MCF 10A (cell line): ENCODE measurements at regions not wholly inside any gene's neighbourhood (a gene's known extent, or its start where the extent isn't known, plus 50 kb on each side); places are given as distances from the start of the nearest gene placed in this dataset.

Experiments
- BruUV-seq: library from RNA; stranded (reverse); fragments of 400-500 nt; replicated peaks from 2 replicates; lab custom pipeline; 2021; lab: Mats Ljungman, UMichigan
- CTCF ChIA-PET: fragments of 300-600 bp; sonication (Branson Sonifier 250); formaldehyde crosslinking; extraction: SDS; loops from one replicate; lab custom pipeline; 2021; ENCODE audit warnings: antibody characterized with exemption, inconsistent platforms; lab: Yijun Ruan, JAX
- POLR2A ChIA-PET: fragments of 300-600, 350-650 bp; sonication (Branson Sonifier 250); formaldehyde crosslinking; extraction: SDS; loops from one replicate; lab custom pipeline; 2020; ENCODE audit warnings: antibody characterized with exemption, inconsistent platforms; lab: Yijun Ruan, JAX
- DNase-seq: peaks from one replicate; pipeline ENCODE4 v3.0.0-alpha.2; 2018; ENCODE audit not compliant: unreplicated experiment
- H3K27ac Mint-ChIP-seq: one replicate; pipeline ENCODE4 v1.8.0; 2022; ENCODE audit warnings: mild to moderate bottlenecking, low read depth, mixed read lengths; ENCODE audit not compliant: unreplicated experiment
- H3K27me3 Mint-ChIP-seq: one replicate; pipeline ENCODE4 v1.8.0; 2022; ENCODE audit warnings: mixed read lengths; ENCODE audit not compliant: insufficient read depth, unreplicated experiment
- H3K36me3 Mint-ChIP-seq: one replicate; pipeline ENCODE4 v1.8.0; 2022; ENCODE audit warnings: mild to moderate bottlenecking, moderate library complexity, mixed read lengths; ENCODE audit not compliant: insufficient read depth, unreplicated experiment
- H3K4me1 Mint-ChIP-seq: one replicate; pipeline ENCODE4 v1.8.0; 2022; ENCODE audit warnings: mixed read lengths; ENCODE audit not compliant: insufficient read depth, unreplicated experiment
- H3K4me3 Mint-ChIP-seq: one replicate; pipeline ENCODE4 v1.8.0; 2022; ENCODE audit warnings: mild to moderate bottlenecking, moderate library complexity, mixed read lengths; ENCODE audit not compliant: unreplicated experiment
- H3K9me3 Mint-ChIP-seq: one replicate; pipeline ENCODE4 v1.8.0; 2022; ENCODE audit warnings: mixed read lengths; ENCODE audit not compliant: unreplicated experiment
- CTCF ChIP-seq: fragments of 200-600 bp; IDR thresholded peaks from one replicate; pipeline ENCODE4 v1.8.0; 2022; ENCODE audit warnings: antibody characterized with exemption, mild to moderate bottlenecking; ENCODE audit not compliant: unreplicated experiment
- intact Hi-C: fragments of 100-400 bp; cut with micrococcal nuclease; formaldehyde crosslinking; loops from 2 replicates; pipeline ENCODE4 v1.14.1; 2022

DNA sequence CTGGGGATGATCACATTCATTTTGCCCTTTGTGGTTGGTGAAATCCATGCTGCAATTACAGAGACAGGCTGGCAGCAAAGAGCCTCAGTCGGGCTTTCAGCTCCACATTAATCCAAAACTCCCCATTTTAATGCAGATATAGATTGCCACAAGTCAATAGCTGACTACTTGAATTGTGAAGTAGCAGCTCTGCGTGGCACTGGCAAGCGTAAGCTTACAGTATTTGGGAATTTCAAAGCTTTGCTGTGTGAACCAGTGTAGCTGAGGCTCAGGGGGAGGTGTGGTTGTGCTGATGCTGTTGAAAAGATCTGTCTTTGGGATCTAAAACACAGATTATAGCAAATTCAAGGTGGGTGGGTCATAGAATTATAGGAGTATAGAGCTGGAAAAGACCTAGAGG, 290.3 kb upstream of the ONECUT1 start:
- H3K4me3 Mint-ChIP-seq, result no peak overlapping the region
- no peak for TF ChIP-seq CTCF
- H3K9me3 Mint-ChIP-seq, result peaks cover 7% of the 10 kb centered on the region
- intact Hi-C loops, result no loop called here
- H3K36me3 Mint-ChIP-seq, result no peaks in the 10 kb centered on the region
- no peaks in the 10 kb centered on the region for H3K27me3 Mint-ChIP-seq
- no peaks in the 10 kb centered on the region for H3K4me1 Mint-ChIP-seq
- no peak for DNase-seq
- H3K27ac Mint-ChIP-seq, result no peak overlapping the region
- CTCF ChIA-PET, result interaction anchor here (0.7 kb wide), 1 partner anchor 309 kb away, joined by 3 read pairs; no protein-coding TSS in a partner anchor
- POLR2A ChIA-PET, result interaction anchor here (1.2 kb wide), 1 partner anchor 8 kb away, joined by 4 read pairs; no protein-coding TSS in a partner anchor
- BruUV-seq, result no TSS peak

DNA sequence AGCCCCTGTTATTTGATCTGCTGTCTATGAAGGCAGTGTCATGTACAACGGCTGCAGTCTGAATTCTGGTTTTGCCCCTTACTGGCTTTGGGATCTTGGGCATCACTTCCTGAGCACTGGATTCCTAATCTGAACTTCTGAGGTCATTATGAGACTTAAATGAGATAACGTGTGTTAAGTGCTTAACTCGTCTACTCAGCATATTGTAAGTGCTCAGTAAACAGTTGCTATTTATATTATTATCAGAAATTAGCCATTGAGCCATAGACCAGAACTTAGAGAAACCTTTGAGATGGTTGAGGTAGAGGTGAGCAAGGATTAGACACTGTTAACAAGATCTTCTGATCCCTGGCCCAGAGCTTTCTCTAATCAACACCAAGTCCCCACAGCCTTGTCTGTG, 284.1 kb upstream of the ONECUT1 start:
- ChIA-PET POLR2A (no interaction called here), CTCF (no interaction called here)
- Mint-ChIP-seq H3K27me3 (no peaks in the 10 kb centered on the region), H3K36me3 (no peaks in the 10 kb centered on the region), H3K27ac (no peak overlapping the region), H3K4me1 (no peaks in the 10 kb centered on the region), H3K4me3 (no peak overlapping the region), H3K9me3 (peaks cover 24% of the 10 kb centered on the region)
- BruUV-seq, result no TSS peak
- no peak for TF ChIP-seq CTCF
- intact Hi-C loops, result no loop called here
- no peak for DNase-seq

- peaks cover 18% of the 10 kb centered on the region for H3K9me3 Mint-ChIP-seq
- H3K4me3 Mint-ChIP-seq, result no peak overlapping the region
- intact Hi-C loops, result no loop called here
- POLR2A ChIA-PET, result interaction anchor here (1.0 kb wide), 1 partner anchor 8 kb away, joined by 4 read pairs; no protein-coding TSS in a partner anchor
- H3K27me3 Mint-ChIP-seq, result peaks cover 3% of the 10 kb centered on the region
- H3K36me3 Mint-ChIP-seq, result no peaks in the 10 kb centered on the region
- no peaks in the 10 kb centered on the region for H3K4me1 Mint-ChIP-seq
- H3K27ac Mint-ChIP-seq, result no peak overlapping the region
- CTCF ChIA-PET, result interaction anchor here (0.6 to 1.4 kb wide), 4 partner anchors 26 to 649 kb away, joined by 3 to 4 read pairs (median 3); no protein-coding TSS in a partner anchor
- peak; percentile 85 for DNase-seq
- BruUV-seq, result no TSS peak
- no peak for TF ChIP-seq CTCF
These were observed 281.9 kb upstream of the ONECUT1 start for GRCh38 chr15:53072077-53072476.

DNA sequence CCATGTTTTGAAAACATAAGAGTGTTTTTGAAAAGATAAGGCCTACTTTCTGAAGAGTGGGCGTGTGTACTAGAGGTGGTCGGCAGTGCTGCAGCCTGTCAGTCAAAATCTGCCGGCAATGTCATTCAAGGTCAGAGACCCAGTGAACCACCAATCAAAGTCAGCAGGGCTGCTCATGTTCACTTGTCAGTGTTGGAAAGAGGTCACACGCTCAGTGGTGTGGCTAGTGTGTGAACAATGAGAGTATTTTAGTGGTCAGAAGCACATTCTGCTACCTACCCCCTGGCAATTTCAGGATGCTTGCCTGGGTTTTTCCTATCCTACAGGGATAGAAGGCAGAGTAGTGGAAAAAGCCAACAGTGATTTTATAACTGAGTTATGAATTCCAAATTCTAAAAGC, 278.5 kb upstream of the ONECUT1 start:
- CTCF ChIA-PET, result no interaction called here
- no peak overlapping the region for H3K27ac Mint-ChIP-seq
- POLR2A ChIA-PET, result no interaction called here
- H3K4me3 Mint-ChIP-seq, result no peak overlapping the region
- intact Hi-C loops, result no loop called here
- no peaks in the 10 kb centered on the region for H3K36me3 Mint-ChIP-seq
- H3K27me3 Mint-ChIP-seq, result peaks cover 18% of the 10 kb centered on the region
- no peak for DNase-seq
- BruUV-seq, result no TSS peak
- H3K4me1 Mint-ChIP-seq, result no peaks in the 10 kb centered on the region
- H3K9me3 Mint-ChIP-seq, result peaks cover 31% of the 10 kb centered on the region
- no peak for TF ChIP-seq CTCF
